ENCODE measurements at regions not wholly inside any gene's neighbourhood (a gene's known extent, or its start where the extent isn't known, plus 50 kb on each side); places are given as distances from the start of the nearest gene placed in this dataset.
A peak's percentile ranks its signal among the peaks of the same experiment; 100 is the strongest.
"Not testable (repeated sequence)": the region's sequence is repeated elsewhere in the genome, so short reads cannot be mapped to it uniquely, and the experiment has no call there.

- FAIRE-seq: no peak
- DNase-seq (ENCODE audit: low spot score in 2 of 2): no peak
Measured at GRCh38 chr21:35398346-35398982, 349.4 kb upstream of the RUNX1 start.

- DNase-seq (ENCODE audit: low spot score in 2 of 2) (no peak), FAIRE-seq (no peak)
Measured at GRCh38 chr21:35397781-35398180, 348.7 kb upstream of the RUNX1 start.

GRCh38 chr21:35396655-35397054 lies 347.6 kb upstream of the RUNX1 start:
- FAIRE-seq (no peak), DNase-seq (ENCODE audit: low spot score in 2 of 2) (no peak)

- no peak for DNase-seq (ENCODE audit: low spot score in 2 of 2)
- no peak for FAIRE-seq
Measured at GRCh38 chr21:35395728-35396127, 346.6 kb upstream of the RUNX1 start.

- no peak for DNase-seq (ENCODE audit: low spot score in 2 of 2)
- no peak for FAIRE-seq
Measured at GRCh38 chr21:35394634-35395369, 345.7 kb upstream of the RUNX1 start.

DNA sequence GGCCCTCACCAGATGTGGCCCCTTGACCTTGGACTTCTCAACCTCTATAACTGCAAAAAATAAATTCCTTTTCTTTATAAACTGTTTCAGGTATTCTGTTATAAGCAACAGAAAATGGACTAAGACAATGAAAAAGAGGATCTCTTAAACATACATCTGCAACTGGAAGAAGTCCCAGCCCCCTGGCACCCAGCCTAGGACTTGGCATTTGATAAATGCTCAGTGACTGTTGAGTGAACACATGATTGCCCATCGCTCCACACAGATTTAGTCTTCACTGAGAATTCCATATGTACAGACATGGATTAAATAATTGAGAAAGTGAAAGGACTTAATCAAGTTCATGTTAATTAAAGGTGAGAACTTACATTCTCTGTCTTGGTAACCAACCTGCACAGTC lies 344.9 kb upstream of the RUNX1 start:
- no peak for FAIRE-seq
- DNase-seq (ENCODE audit: low spot score in 2 of 2): no peak

- no peak for DNase-seq (ENCODE audit: low spot score in 2 of 2)
- no peak for FAIRE-seq
Measured at GRCh38 chr21:35390013-35390776, 341.1 kb upstream of the RUNX1 start.

GRCh38 chr21:35386491-35387079 lies 337.5 kb upstream of the RUNX1 start:
- DNase-seq (ENCODE audit: low spot score in 2 of 2): no peak
- no peak for FAIRE-seq

- DNase-seq (ENCODE audit: low spot score in 2 of 2) (no peak), FAIRE-seq (no peak)
Measured at GRCh38 chr21:35384375-35384774, 335.3 kb upstream of the RUNX1 start.

DNA sequence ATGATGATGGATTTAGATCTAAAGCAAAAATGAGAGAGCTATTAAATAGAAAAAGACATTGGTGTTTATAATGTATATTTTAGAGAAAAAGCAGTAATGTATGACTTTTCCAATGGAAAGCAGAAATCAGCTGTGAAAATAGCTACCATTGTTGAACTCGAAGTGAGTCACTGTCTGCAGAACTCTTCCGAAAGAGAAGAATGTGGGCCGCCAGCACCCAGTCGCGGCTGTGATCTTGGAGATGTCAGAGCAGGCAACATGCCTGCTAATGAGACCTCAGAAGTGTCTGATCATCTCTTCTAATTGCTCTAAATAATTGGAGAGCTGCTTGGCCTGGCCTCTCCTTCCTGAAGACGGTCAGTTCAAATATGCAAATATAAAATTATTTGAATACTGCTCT lies 333.6 kb upstream of the RUNX1 start:
- FAIRE-seq: no peak
- DNase-seq (ENCODE audit: low spot score in 2 of 2): no peak

GRCh38 chr21:35381743-35382310 lies 332.7 kb upstream of the RUNX1 start:
- FAIRE-seq: no peak
- no peak for DNase-seq (ENCODE audit: low spot score in 2 of 2)

GRCh38 chr21:35380304-35380703 lies 331.2 kb upstream of the RUNX1 start:
- not testable (repeated sequence) for FAIRE-seq

GRCh38 chr21:35378881-35379280 lies 329.8 kb upstream of the RUNX1 start:
- FAIRE-seq (no peak), DNase-seq (ENCODE audit: low spot score in 2 of 2) (no peak)

More at GRCh38 chr21:35380304-35380703, 331.2 kb upstream of the RUNX1 start:
- DNase-seq (ENCODE audit: low spot score in 2 of 2): not testable (repeated sequence)

- DNase-seq (ENCODE audit: low spot score in 2 of 2): no peak
- FAIRE-seq: no peak
Measured at GRCh38 chr21:35377505-35378090, 328.5 kb upstream of the RUNX1 start.

DNA sequence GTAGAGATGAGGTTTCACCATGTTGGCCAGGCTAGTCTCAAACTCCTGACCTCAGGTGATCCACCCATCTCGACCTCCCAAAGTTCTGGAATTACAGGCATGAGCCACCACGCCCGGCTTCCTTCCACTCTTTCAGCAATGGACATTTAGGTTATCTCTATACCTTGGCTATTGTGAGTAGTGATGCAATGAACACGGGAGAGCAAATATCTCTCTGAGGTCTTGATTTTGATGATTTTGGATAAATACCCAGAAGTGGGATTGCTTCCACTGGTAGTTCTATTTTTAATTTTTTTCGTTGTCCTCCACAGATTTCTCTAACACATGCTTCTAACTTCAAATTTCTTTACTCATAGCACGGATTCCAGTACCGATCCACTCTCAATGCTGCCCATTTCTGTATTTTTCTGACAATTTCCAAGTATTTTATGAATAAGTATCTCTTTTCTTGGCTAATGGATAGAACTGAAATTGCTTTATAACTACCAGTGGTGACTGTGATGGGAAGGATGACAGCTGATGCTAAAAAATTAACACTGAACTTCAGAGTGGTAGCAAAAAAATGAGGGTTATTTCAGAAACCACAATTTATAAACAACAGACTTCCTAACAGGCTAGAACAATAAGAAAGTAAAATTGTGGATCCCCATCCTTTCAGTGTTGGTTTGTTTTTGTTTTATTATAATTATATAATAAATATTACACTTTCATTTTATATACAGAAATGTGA lies 327.5 kb upstream of the RUNX1 start:
- DNase-seq (ENCODE audit: low spot score in 2 of 2): no peak
- FAIRE-seq: peak; percentile 24

DNA sequence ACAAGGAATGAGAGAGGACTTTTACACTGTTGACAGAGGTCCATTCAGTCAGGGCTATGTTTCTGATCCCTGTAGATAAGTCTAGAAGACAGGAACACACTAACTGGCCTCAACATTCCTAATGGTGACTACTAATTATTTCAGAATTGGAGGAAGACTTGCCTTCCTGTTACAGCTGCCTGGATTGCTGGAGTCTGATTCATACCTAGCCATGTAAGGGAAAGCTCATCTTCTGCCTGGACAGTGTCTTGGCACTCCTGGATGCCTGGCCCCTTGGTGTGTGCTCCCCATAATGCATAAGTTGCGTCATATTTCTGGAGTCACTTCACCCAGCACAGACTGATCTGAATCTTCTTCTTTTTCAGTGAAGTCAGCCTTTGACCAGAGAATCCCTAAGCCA lies 326.0 kb upstream of the RUNX1 start:
- DNase-seq (ENCODE audit: low spot score in 2 of 2) (no peak), FAIRE-seq (no peak)

GRCh38 chr21:35373998-35374397 lies 324.9 kb upstream of the RUNX1 start:
- no peak for DNase-seq (ENCODE audit: low spot score in 2 of 2)
- FAIRE-seq: peak; percentile 50

- FAIRE-seq: no peak
- DNase-seq (ENCODE audit: low spot score in 2 of 2): no peak
Measured at GRCh38 chr21:35372201-35372600, 323.1 kb upstream of the RUNX1 start.

GRCh38 chr21:35370671-35371070 lies 321.6 kb upstream of the RUNX1 start:
- DNase-seq (ENCODE audit: low spot score in 2 of 2) (no peak), FAIRE-seq (no peak)

GRCh38 chr21:35370071-35370470 lies 321.0 kb upstream of the RUNX1 start:
- FAIRE-seq (no peak), DNase-seq (ENCODE audit: low spot score in 2 of 2) (no peak)
